ENCODE measurements at regions not wholly inside any gene's neighbourhood (a gene's known extent, or its start where the extent isn't known, plus 50 kb on each side); places are given as distances from the start of the nearest gene placed in this dataset.

GRCh38 chr4:82031376-82031927, 342.3 kb downstream of the HNRNPD start:
- H2AFZ ChIP-seq (ENCODE audit: low read length): no peak overlapping the region
- H3K9ac ChIP-seq (replicated peaks in 1 of 4; ENCODE audit: extremely low read depth in 1 of 4, low read depth in 3 of 4, low read length in 3 of 4): no peak overlapping the region
- FAIRE-seq (no peak), DNase-seq (ENCODE audit: low read depth in 1 of 2, low spot score in 2 of 2) (no peak)
- no peak overlapping the region for H2BK12ac ChIP-seq (ENCODE audit: low read depth, low read length)
- POLR2A ChIA-PET (ENCODE audit: partially characterized antibody): no interaction called here
- no peaks in the 10 kb centered on the region for H3K27me3 ChIP-seq (replicated peaks in 1 of 4; ENCODE audit: control insufficient read depth in 3 of 4, extremely low read depth in 1 of 4, insufficient read depth in 3 of 4, low read length in 3 of 4)
- H3K36me3 ChIP-seq (ENCODE audit: control insufficient read depth in 2 of 4, insufficient read depth in 4 of 4, low read length in 3 of 4): no peaks in the 10 kb centered on the region
- no peaks in the 10 kb centered on the region for H4K20me1 ChIP-seq (replicated peaks in 1 of 2; ENCODE audit: control insufficient read depth in 1 of 2, insufficient read depth in 2 of 2, low read length in 2 of 2)
- H3K4me2 ChIP-seq (ENCODE audit: insufficient read depth in 1 of 2, low read depth in 2 of 2, low read length in 2 of 2): no peak overlapping the region
- H2BK120ac ChIP-seq (replicated peaks; ENCODE audit: low read depth, low read length): no peak overlapping the region
- peaks cover 0 to 2% (median 0%) of the 10 kb centered on the region in 4 experiments; a peak in 1 of 7 replicates for H3K4me1 ChIP-seq (replicated peaks in 1 of 4; ENCODE audit: control insufficient read depth in 3 of 4, insufficient read depth in 4 of 4, low read length in 3 of 4)
- peak overlapping the region; percentile 12; the same call in 1 of the 2 replicates for H2BK5ac ChIP-seq (ENCODE audit: low read depth, low read length)
- no peak overlapping the region for H4K91ac ChIP-seq (replicated peaks; ENCODE audit: insufficient read length, low read length)
- no peak overlapping the region for H2AK5ac ChIP-seq (ENCODE audit: low read depth, low read length)
- no peak overlapping the region for H3K23ac ChIP-seq (ENCODE audit: insufficient read length)
- H3K23me2 ChIP-seq (ENCODE audit: low read depth, low read length): no peaks in the 10 kb centered on the region
- H3K4ac ChIP-seq (replicated peaks; ENCODE audit: insufficient read length, low read depth, low read length): no peak overlapping the region
- no peaks in the 10 kb centered on the region for H3K79me2 ChIP-seq (ENCODE audit: control insufficient read depth in 1 of 2, insufficient read depth in 2 of 2, low read length in 2 of 2)
- H3K56ac ChIP-seq (replicated peaks; ENCODE audit: insufficient read length, low read depth, low read length): no peak overlapping the region
- H3K79me1 ChIP-seq (ENCODE audit: low read depth, low read length): no peaks in the 10 kb centered on the region
- no peak overlapping the region for H2BK15ac ChIP-seq (ENCODE audit: low read length)
- H3K4me3 ChIP-seq (ENCODE audit: extremely low read depth in 1 of 4, insufficient read depth in 2 of 4, low read depth in 3 of 4, low read length in 4 of 4): no peak overlapping the region
- no peaks in the 10 kb centered on the region for H3K9me3 ChIP-seq (ENCODE audit: insufficient read depth in 2 of 2, low read depth in 1 of 2, low read length in 1 of 2)
- CTCF ChIA-PET (ENCODE audit: partially characterized antibody): interaction anchor here (1.0 kb wide), 1 partner anchor 8 kb away, joined by 3 read pairs; no protein-coding TSS in a partner anchor
- no peak overlapping the region for H3K18ac ChIP-seq (ENCODE audit: extremely low read depth, low read length)
- H2BK20ac ChIP-seq (ENCODE audit: low read length): no peak overlapping the region
- WGBS, 2 experiments (ENCODE audit: extremely low coverage in 1 of 2, insufficient coverage in 1 of 2, insufficient read length in 1 of 2, insufficient replicate concordance in 2 of 2, low coverage in 1 of 2, low lambda C conversion rate in 2 of 2, missing lambda C conversion rate in 1 of 2): 83% methylated on average over 2 of the region's 2 CpGs; no CpG with 5 or more reads in 1 of the 2 experiments
- no peak overlapping the region for H4K8ac ChIP-seq (ENCODE audit: extremely low read depth, insufficient read depth, low read length)
- H4K5ac ChIP-seq (ENCODE audit: insufficient read length, low read depth, low read length): no peak overlapping the region
- no peak overlapping the region for H3K14ac ChIP-seq (ENCODE audit: insufficient read length)
- H3K27ac ChIP-seq (ENCODE audit: low read depth, low read length): no peak overlapping the region
- TF ChIP-seq RBBP5 (IDR thresholded peaks at IDR 0.05; ENCODE audit: borderline replicate concordance, low read depth, low read length): no peak
- TF ChIP-seq SRF (IDR thresholded peaks at IDR 0.05; ENCODE audit: low read depth, low read length): no peak
- TF ChIP-seq CBX8 (IDR thresholded peaks at IDR 0.05; ENCODE audit: borderline replicate concordance, low read depth, low read length): no peak
- TF ChIP-seq RFX5 (IDR thresholded peaks at IDR 0.05; ENCODE audit: borderline replicate concordance, low read depth, low read length): no peak
- TF ChIP-seq POLR2A (IDR thresholded peaks at IDR 0.05; ENCODE audit: control extremely low read depth in 1 of 2, low read depth in 2 of 2, low read length in 2 of 2): no peak
- TF ChIP-seq TAF7 (optimal IDR thresholded peaks at IDR 0.05; ENCODE audit: borderline replicate concordance, low read depth, low read length): no peak
- no peak for TF ChIP-seq SUZ12 (IDR thresholded peaks at IDR 0.05; ENCODE audit: low read length)
- no peak for TF ChIP-seq RNF2 (IDR thresholded peaks at IDR 0.05; ENCODE audit: borderline replicate concordance, low read depth, low read length, missing control alignments, poor library complexity, severe bottlenecking)
- no peak for TF ChIP-seq TBP (IDR thresholded peaks at IDR 0.05; ENCODE audit: low read depth, low read length)
- TF ChIP-seq NANOG (IDR thresholded peaks at IDR 0.05; ENCODE audit: insufficient read depth, low read depth, low read length, poor library complexity, severe bottlenecking): no peak
- no peak for TF ChIP-seq POU5F1 (IDR thresholded peaks at IDR 0.05; ENCODE audit: low read depth, low read length)
- no peak for TF ChIP-seq GABPA (IDR thresholded peaks at IDR 0.05; ENCODE audit: borderline replicate concordance, insufficient read depth, low read length)
- TF ChIP-seq SIX5 (IDR thresholded peaks at IDR 0.05; ENCODE audit: low read depth, low read length): no peak
- no peak for TF ChIP-seq HDAC2 (IDR thresholded peaks at IDR 0.05; ENCODE audit: borderline replicate concordance in 1 of 2, low read depth in 2 of 2, low read length in 2 of 2)

Data from H1 (cell line).